Stomach (tissue), 4 donors: ENCODE measurements at regions not wholly inside any gene's neighbourhood (a gene's known extent, or its start where the extent isn't known, plus 50 kb on each side); places are given as distances from the start of the nearest gene placed in this dataset.

Source experiments
- CTCF ChIP-seq, 7 experiments: fragments of 450-650 bp in 4 of 7; fragments of 200-600 bp in 3 of 7; sonication (generic) in 3 of 7; IDR thresholded peaks; one replicate each; pipeline ENCODE4 v1.5.1; 2016 to 2019; ENCODE audit warnings: antibody characterized with exemption in 7 of 7, control low read depth in 2 of 7, mild to moderate bottlenecking in 1 of 7
- EP300 ChIP-seq: sonication (generic); formaldehyde crosslinking; IDR thresholded peaks from one replicate; pipeline ENCODE4 v1.6.1; 2017; ENCODE audit warnings: antibody characterized with exemption
- POLR2A ChIP-seq, 4 donors: fragments of 450-650 bp; IDR thresholded peaks; one replicate each; pipeline ENCODE4 v1.6.1; 2016; ENCODE audit warnings: antibody characterized with exemption in 4 of 4, control low read depth in 2 of 4, mild to moderate bottlenecking in 1 of 4, moderate library complexity in 1 of 4
- POLR2AphosphoS5 ChIP-seq, 3 donors: sonication (generic); formaldehyde crosslinking; IDR thresholded peaks; one replicate each; pipeline ENCODE4 v1.6.1; 2016; ENCODE audit warnings: antibody characterized with exemption in 3 of 3

- TF ChIP-seq CTCF (IDR thresholded peaks at IDR 0.05), result no peak
- no peak for TF ChIP-seq POLR2A (IDR thresholded peaks at IDR 0.05)
- no peak for TF ChIP-seq POLR2AphosphoS5 (IDR thresholded peaks at IDR 0.05)
- TF ChIP-seq EP300, result no peak
These were observed 673.9 kb downstream of the FLRT2 start for GRCh38 chr14:86203843-86204242.
